ENCODE measurements at regions not wholly inside any gene's neighbourhood (a gene's known extent, or its start where the extent isn't known, plus 50 kb on each side); places are given as distances from the start of the nearest gene placed in this dataset.

DNA sequence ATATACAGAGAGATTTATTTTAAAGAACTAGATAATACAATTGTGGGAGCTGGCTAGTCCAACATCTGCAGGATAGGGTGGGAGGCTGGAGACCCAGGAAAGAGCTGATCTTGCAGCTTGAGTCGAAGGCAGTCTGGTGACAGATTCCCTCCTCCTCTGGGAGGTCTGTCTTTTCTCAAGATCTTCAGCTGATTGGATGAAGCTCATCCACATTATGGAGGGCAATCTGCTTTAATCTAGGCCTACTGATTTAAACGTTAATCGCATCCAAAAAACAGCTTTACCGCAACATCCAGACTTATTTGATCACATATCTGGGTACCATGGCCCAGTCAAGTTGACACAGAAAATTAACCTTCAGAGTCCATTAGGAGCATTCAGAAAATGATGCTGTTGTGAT is 168.1 kb downstream of the ATPSCKMT start:
- TF ChIP-seq POLR2A (IDR thresholded peaks at IDR 0.05) = no peak
- TF ChIP-seq, protein P1, sequence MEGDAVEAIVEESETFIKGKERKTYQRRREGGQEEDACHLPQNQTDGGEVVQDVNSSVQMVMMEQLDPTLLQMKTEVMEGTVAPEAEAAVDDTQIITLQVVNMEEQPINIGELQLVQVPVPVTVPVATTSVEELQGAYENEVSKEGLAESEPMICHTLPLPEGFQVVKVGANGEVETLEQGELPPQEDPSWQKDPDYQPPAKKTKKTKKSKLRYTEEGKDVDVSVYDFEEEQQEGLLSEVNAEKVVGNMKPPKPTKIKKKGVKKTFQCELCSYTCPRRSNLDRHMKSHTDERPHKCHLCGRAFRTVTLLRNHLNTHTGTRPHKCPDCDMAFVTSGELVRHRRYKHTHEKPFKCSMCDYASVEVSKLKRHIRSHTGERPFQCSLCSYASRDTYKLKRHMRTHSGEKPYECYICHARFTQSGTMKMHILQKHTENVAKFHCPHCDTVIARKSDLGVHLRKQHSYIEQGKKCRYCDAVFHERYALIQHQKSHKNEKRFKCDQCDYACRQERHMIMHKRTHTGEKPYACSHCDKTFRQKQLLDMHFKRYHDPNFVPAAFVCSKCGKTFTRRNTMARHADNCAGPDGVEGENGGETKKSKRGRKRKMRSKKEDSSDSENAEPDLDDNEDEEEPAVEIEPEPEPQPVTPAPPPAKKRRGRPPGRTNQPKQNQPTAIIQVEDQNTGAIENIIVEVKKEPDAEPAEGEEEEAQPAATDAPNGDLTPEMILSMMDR (IDR thresholded peaks at IDR 0.05 in 8 of 11, conservative IDR thresholded peaks at IDR 0.05 in 3 of 11) = no peak
